HEK293 (cell line): ENCODE measurements at regions not wholly inside any gene's neighbourhood (a gene's known extent, or its start where the extent isn't known, plus 50 kb on each side); places are given as distances from the start of the nearest gene placed in this dataset.

Experiments
- CTCF ChIA-PET: fragments of 350-600 bp; formaldehyde crosslinking; extraction: SDS; loops from one replicate; lab custom pipeline; 2021; ENCODE audit warnings: antibody characterized with exemption; lab: Yijun Ruan, JAX
- POLR2A ChIA-PET: fragments of 300-600 bp; formaldehyde crosslinking; extraction: SDS; loops from one replicate; lab custom pipeline; 2020; ENCODE audit warnings: antibody characterized with exemption, inconsistent platforms; lab: Yijun Ruan, JAX
- H3K27ac ChIP-seq: fragments of 200-500 bp; sonication (Bioruptor generic); 2 replicates; pipeline ENCODE4 v1.5.1; 2014; ENCODE audit warnings: low read depth, low read length, control low read depth, inconsistent platforms; ENCODE audit errors: extremely low read depth
- H3K36me3 ChIP-seq, 2 experiments: fragments of 200-500 bp in 1 of 2; sonication (Bioruptor generic) in 1 of 2; 1 replicate in 1 of 2; 2 replicates in 1 of 2; pipeline ENCODE4 v1.5.1; 2014 to 2017; ENCODE audit warnings: inconsistent platforms in 2 of 2, low read length in 2 of 2; ENCODE audit not compliant: control insufficient read depth in 2 of 2, insufficient read depth in 1 of 2
- H3K4me1 ChIP-seq: fragments of 200-500 bp; sonication (Bioruptor generic); 2 replicates; pipeline ENCODE4 v1.5.1; 2014; ENCODE audit warnings: mild to moderate bottlenecking, low read length, inconsistent platforms; ENCODE audit not compliant: control insufficient read depth, insufficient read depth
- H3K4me3 ChIP-seq: 2 replicates; pipeline ENCODE4 v1.5.1; 2011; ENCODE audit warnings: low read depth, mild to moderate bottlenecking, control low read depth, low read length, moderate library complexity
- H3K9me3 ChIP-seq: fragments of 200-500 bp; sonication (Bioruptor generic); 2 replicates; pipeline ENCODE4 v1.5.1; 2014; ENCODE audit warnings: low read depth, low read length, inconsistent platforms; ENCODE audit not compliant: control insufficient read depth, insufficient read depth
- BCL11A ChIP-seq: fragments of 450-650 bp; formaldehyde crosslinking; IDR thresholded peaks from 2 replicates; pipeline ENCODE4 v1.5.1; 2016; ENCODE audit warnings: low read depth, missing biosample characterization, missing genetic modification characterization
- HOXC10 ChIP-seq: sonication (generic); formaldehyde crosslinking; IDR thresholded peaks from 2 replicates; pipeline ENCODE4 v1.8.1; 2023; ENCODE audit warnings: mild to moderate bottlenecking, missing genetic modification reagents
- OVOL3 ChIP-seq: fragments of 450-650 bp; formaldehyde crosslinking; IDR thresholded peaks from 2 replicates; pipeline ENCODE4 v1.5.1; 2016; ENCODE audit warnings: missing biosample characterization, missing genetic modification characterization
- PRDM1 ChIP-seq: fragments of 450-650 bp; formaldehyde crosslinking; IDR thresholded peaks from 2 replicates; pipeline ENCODE4; 2016; ENCODE audit warnings: missing biosample characterization, missing genetic modification characterization
- TRIM28 ChIP-seq: IDR thresholded peaks from 2 replicates; pipeline ENCODE4 v1.6.1; 2011; ENCODE audit warnings: low read length, control low read depth, borderline replicate concordance
- WT1 ChIP-seq: fragments of 450-650 bp; formaldehyde crosslinking; IDR thresholded peaks from 2 replicates; pipeline ENCODE4 v1.5.1; 2016; ENCODE audit warnings: missing biosample characterization, missing genetic modification characterization
- ZBTB11 ChIP-seq: fragments of 450-650 bp; formaldehyde crosslinking; conservative IDR thresholded peaks from 2 replicates; pipeline ENCODE4 v1.5.1; 2016; ENCODE audit warnings: low read depth, missing biosample characterization, missing genetic modification characterization
- ZBTB48 ChIP-seq: fragments of 450-650 bp; formaldehyde crosslinking; IDR thresholded peaks from 2 replicates; pipeline ENCODE4 v1.5.1; 2016; ENCODE audit warnings: missing biosample characterization, missing genetic modification characterization
- ZBTB7A ChIP-seq: fragments of 450-650 bp; formaldehyde crosslinking; IDR thresholded peaks from 2 replicates; pipeline ENCODE4 v1.5.1; 2016; ENCODE audit warnings: low read depth, missing biosample characterization, missing genetic modification characterization
- ZNF169 ChIP-seq: fragments of 450-650 bp; formaldehyde crosslinking; IDR thresholded peaks from 2 replicates; pipeline ENCODE4 v1.5.1; 2016; ENCODE audit warnings: missing biosample characterization, missing genetic modification characterization
- ZNF19 ChIP-seq: fragments of 450-650 bp; formaldehyde crosslinking; IDR thresholded peaks from 2 replicates; pipeline ENCODE4; 2016; ENCODE audit warnings: missing biosample characterization, missing genetic modification characterization, low read depth
- ZNF202 ChIP-seq: fragments of 450-650 bp; formaldehyde crosslinking; IDR thresholded peaks from 2 replicates; pipeline ENCODE4 v1.5.1; 2016; ENCODE audit warnings: missing biosample characterization, missing genetic modification characterization, borderline replicate concordance
- ZNF214 ChIP-seq: fragments of 450-650 bp; formaldehyde crosslinking; IDR thresholded peaks from 2 replicates; pipeline ENCODE4 v1.5.1; 2017; ENCODE audit warnings: missing biosample characterization, mild to moderate bottlenecking, missing genetic modification characterization, borderline replicate concordance
- ZNF24 ChIP-seq: fragments of 450-650 bp; formaldehyde crosslinking; IDR thresholded peaks from 2 replicates; pipeline ENCODE4 v1.5.1; 2016; ENCODE audit warnings: missing biosample characterization, missing genetic modification characterization
- ZNF335 ChIP-seq: fragments of 450-650 bp; formaldehyde crosslinking; conservative IDR thresholded peaks from 2 replicates; pipeline ENCODE4 v1.5.1; 2016; ENCODE audit warnings: missing biosample characterization, missing genetic modification characterization
- ZNF354C ChIP-seq: fragments of 450-650 bp; formaldehyde crosslinking; IDR thresholded peaks from 2 replicates; pipeline ENCODE4 v1.5.1; 2016; ENCODE audit warnings: missing biosample characterization, missing genetic modification characterization, low read depth, borderline replicate concordance
- ZNF37A ChIP-seq: fragments of 450-650 bp; IDR thresholded peaks from 2 replicates; pipeline ENCODE4 v1.5.1; 2018; ENCODE audit warnings: missing biosample characterization, missing genetic modification characterization
- ZNF473 ChIP-seq: fragments of 450-650 bp; formaldehyde crosslinking; IDR thresholded peaks from 2 replicates; pipeline ENCODE4 v1.5.1; 2017; ENCODE audit warnings: missing biosample characterization, missing genetic modification characterization
- ZNF514 ChIP-seq: fragments of 450-650 bp; formaldehyde crosslinking; IDR thresholded peaks from 2 replicates; pipeline ENCODE4 v1.5.1; 2016; ENCODE audit warnings: missing biosample characterization, missing genetic modification characterization
- ZNF585B ChIP-seq: fragments of 450-650 bp; formaldehyde crosslinking; IDR thresholded peaks from 2 replicates; pipeline ENCODE4 v1.5.1; 2016; ENCODE audit warnings: missing biosample characterization, missing genetic modification characterization
- ZNF623 ChIP-seq: fragments of 450-650 bp; formaldehyde crosslinking; IDR thresholded peaks from 2 replicates; pipeline ENCODE4 v1.5.1; 2016; ENCODE audit warnings: missing biosample characterization, missing genetic modification characterization
- ZNF701 ChIP-seq: fragments of 450-650 bp; formaldehyde crosslinking; IDR thresholded peaks from 2 replicates; pipeline ENCODE4 v1.5.1; 2016; ENCODE audit warnings: missing biosample characterization, missing genetic modification characterization
- ZNF76 ChIP-seq: fragments of 450-650 bp; formaldehyde crosslinking; IDR thresholded peaks from 2 replicates; pipeline ENCODE4; 2016; ENCODE audit warnings: low read depth, missing biosample characterization, missing genetic modification characterization, borderline replicate concordance
- ZSCAN30 ChIP-seq: fragments of 450-650 bp; IDR thresholded peaks from 2 replicates; pipeline ENCODE4 v1.5.1; 2018; ENCODE audit warnings: missing biosample characterization, mild to moderate bottlenecking, missing genetic modification characterization, moderate library complexity
- TF ChIP-seq, protein P1 (sequence below): fragments of 450-650 bp; formaldehyde crosslinking; IDR thresholded peaks from 2 replicates; pipeline ENCODE4 v1.5.1; 2016; ENCODE audit warnings: missing biosample characterization, missing genetic modification characterization
- TF ChIP-seq, protein P2 (sequence below): fragments of 450-650 bp; formaldehyde crosslinking; IDR thresholded peaks from 2 replicates; pipeline ENCODE4 v1.5.1; 2016; ENCODE audit warnings: missing biosample characterization, missing genetic modification characterization, borderline replicate concordance
- TF ChIP-seq, protein P3 (sequence below): fragments of 450-650 bp; formaldehyde crosslinking; IDR thresholded peaks from 2 replicates; pipeline ENCODE4 v1.5.1; 2017; ENCODE audit warnings: missing biosample characterization, missing genetic modification characterization

DNA sequence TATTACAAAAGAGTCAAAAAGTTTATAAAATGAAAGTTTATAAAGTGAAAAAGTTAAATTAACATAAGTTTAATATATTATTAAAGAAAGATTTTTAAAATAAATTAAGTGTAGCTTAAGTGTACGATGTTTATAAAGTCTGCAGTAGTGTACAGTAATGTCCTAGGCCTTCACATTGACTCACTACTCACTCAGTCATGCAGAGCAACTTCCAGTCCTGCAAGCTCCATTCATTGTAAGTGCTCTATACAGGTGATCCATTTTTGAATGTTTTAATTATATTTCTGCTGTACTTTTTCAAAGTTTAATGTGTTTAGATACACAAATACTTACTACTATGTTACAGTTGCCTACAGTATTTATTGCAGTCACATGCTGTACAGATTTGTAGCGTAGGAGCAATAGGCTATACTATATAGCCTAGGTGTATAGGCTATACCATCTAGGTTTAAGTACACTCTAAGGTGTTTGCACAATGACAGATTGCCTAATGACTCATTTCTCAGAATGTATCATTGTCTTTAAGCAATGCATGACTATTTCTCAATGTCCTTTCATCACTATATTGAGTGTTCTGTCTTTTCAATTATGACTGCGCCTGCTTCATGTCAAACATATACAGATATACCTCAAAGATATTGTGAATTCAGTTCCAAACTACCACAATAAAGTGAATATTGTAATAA is 1110.3 kb upstream of the MAP3K7 start:
- Histone ChIP-seq H3K36me3 (no peaks in the 10 kb centered on the region), H3K9me3 (no peaks in the 10 kb centered on the region), H3K27ac (no peak overlapping the region), H3K4me3 (no peak overlapping the region), H3K4me1 (no peaks in the 10 kb centered on the region)
- POLR2A ChIA-PET = no interaction called here
- CTCF ChIA-PET = no interaction called here
- TF ChIP-seq TRIM28 (no peak), ZBTB48 (tag by site-specific recombination) (no peak), HOXC10 (CRISPR knock-in tag) (no peak), OVOL3 (tag by site-specific recombination) (no peak), ZNF335 (tag by site-specific recombination) (no peak), PRDM1 (tag by site-specific recombination) (no peak), ZSCAN30 (tag by site-specific recombination) (no peak), ZBTB7A (tag by site-specific recombination) (no peak), ZNF37A (no peak), ZNF76 (tag by site-specific recombination) (no peak)
- TF ChIP-seq, protein P1, sequence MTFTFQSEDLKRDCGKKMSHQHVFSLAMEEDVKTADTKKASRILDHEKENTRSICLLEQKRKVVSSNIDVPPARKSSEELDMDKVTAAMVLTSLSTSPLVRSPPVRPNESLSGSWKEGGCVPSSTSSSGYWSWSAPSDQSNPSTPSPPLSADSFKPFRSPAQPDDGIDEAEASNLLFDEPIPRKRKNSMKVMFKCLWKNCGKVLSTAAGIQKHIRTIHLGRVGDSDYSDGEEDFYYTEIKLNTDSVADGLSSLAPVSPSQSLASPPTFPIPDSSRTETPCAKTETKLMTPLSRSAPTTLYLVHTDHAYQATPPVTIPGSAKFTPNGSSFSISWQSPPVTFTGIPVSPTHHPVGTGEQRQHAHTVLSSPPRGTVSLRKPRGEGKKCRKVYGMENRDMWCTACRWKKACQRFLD (tag by site-specific recombination) = no peak
- TF ChIP-seq, protein P2, sequence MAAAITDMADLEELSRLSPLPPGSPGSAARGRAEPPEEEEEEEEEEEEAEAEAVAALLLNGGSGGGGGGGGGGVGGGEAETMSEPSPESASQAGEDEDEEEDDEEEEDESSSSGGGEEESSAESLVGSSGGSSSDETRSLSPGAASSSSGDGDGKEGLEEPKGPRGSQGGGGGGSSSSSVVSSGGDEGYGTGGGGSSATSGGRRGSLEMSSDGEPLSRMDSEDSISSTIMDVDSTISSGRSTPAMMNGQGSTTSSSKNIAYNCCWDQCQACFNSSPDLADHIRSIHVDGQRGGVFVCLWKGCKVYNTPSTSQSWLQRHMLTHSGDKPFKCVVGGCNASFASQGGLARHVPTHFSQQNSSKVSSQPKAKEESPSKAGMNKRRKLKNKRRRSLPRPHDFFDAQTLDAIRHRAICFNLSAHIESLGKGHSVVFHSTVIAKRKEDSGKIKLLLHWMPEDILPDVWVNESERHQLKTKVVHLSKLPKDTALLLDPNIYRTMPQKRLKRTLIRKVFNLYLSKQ (tag by site-specific recombination) = no peak
- TF ChIP-seq, protein P3, sequence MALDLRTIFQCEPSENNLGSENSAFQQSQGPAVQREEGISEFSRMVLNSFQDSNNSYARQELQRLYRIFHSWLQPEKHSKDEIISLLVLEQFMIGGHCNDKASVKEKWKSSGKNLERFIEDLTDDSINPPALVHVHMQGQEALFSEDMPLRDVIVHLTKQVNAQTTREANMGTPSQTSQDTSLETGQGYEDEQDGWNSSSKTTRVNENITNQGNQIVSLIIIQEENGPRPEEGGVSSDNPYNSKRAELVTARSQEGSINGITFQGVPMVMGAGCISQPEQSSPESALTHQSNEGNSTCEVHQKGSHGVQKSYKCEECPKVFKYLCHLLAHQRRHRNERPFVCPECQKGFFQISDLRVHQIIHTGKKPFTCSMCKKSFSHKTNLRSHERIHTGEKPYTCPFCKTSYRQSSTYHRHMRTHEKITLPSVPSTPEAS (tag by site-specific recombination) = no peak

DNA sequence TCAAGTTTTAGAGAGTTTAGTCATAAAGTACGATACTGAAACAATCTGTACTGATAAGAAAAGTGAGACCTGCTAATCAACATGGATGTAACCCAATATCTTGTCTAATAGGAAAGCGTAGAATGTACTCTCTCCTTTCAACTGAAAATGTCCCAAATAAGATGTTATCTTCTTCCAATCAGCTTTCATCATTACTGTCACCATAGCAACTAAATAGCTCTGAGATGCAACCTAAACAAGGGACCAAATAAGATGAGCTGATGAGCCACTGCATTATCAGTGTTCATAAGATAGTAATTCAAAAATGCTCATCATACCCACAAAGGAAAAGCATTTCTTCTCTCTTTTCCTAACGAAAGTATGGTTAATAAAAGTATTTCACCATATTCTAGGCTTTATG is 1108.3 kb upstream of the MAP3K7 start:
- H3K4me3 ChIP-seq = no peak overlapping the region
- ChIA-PET POLR2A (no interaction called here), CTCF (interaction anchor here (0.6 kb wide), 1 partner anchor 123 kb away, joined by 3 read pairs; no protein-coding TSS in a partner anchor)
- no peaks in the 10 kb centered on the region for H3K4me1 ChIP-seq
- H3K36me3 ChIP-seq = no peaks in the 10 kb centered on the region
- no peaks in the 10 kb centered on the region for H3K9me3 ChIP-seq
- no peak overlapping the region for H3K27ac ChIP-seq
- no peak for TF ChIP-seq ZNF169 (tag by site-specific recombination)
- no peak for TF ChIP-seq ZBTB11 (tag by site-specific recombination)
- no peak for TF ChIP-seq ZNF473 (tag by site-specific recombination)
- no peak for TF ChIP-seq ZNF701 (tag by site-specific recombination)
- no peak for TF ChIP-seq ZNF354C (tag by site-specific recombination)
- TF ChIP-seq ZNF514 (tag by site-specific recombination) = no peak
- TF ChIP-seq ZNF585B (tag by site-specific recombination) = no peak
- TF ChIP-seq WT1 (tag by site-specific recombination) = no peak
- no peak for TF ChIP-seq ZNF19 (tag by site-specific recombination)
- TF ChIP-seq ZNF24 (tag by site-specific recombination) = no peak
- no peak for TF ChIP-seq ZNF214 (tag by site-specific recombination)
- TF ChIP-seq, protein P3 (tag by site-specific recombination) = no peak
- TF ChIP-seq ZNF623 = no peak
- no peak for TF ChIP-seq ZNF202 (tag by site-specific recombination)
- no peak for TF ChIP-seq BCL11A (tag by site-specific recombination)
- no peak for TF ChIP-seq ZSCAN30 (tag by site-specific recombination)
- TF ChIP-seq OVOL3 (tag by site-specific recombination) = no peak
